GM12891 (cell line): ENCODE measurements at regions not wholly inside any gene's neighbourhood (a gene's known extent, or its start where the extent isn't known, plus 50 kb on each side); places are given as distances from the start of the nearest gene placed in this dataset.

Source experiments
- DNase-seq: peaks from one replicate; pipeline ENCODE4 v3.0.0; 2011; ENCODE audit warnings: low spot score; ENCODE audit not compliant: insufficient read length
- FAIRE-seq: peaks from 2 replicates; lab custom pipeline; 2011; peaks lifted over from hg19 to GRCh38; lab: Jason Lieb, UNC
- PAX5 ChIP-seq: IDR thresholded peaks from 2 replicates; pipeline ENCODE4 v1.6.1; 2011; ENCODE audit warnings: low read length, moderate library complexity, mild to moderate bottlenecking; ENCODE audit not compliant: insufficient read depth, severe bottlenecking
- POLR2A ChIP-seq: IDR thresholded peaks from 2 replicates; pipeline ENCODE4 v1.6.1; 2011; ENCODE audit warnings: low read depth, low read length, control low read depth
- POLR2AphosphoS5 ChIP-seq: IDR thresholded peaks from 2 replicates; pipeline ENCODE4 v1.6.1; 2011; ENCODE audit warnings: low read depth, low read length, control low read depth
- POU2F2 ChIP-seq: IDR thresholded peaks from 2 replicates; pipeline ENCODE4 v1.6.1; 2011; ENCODE audit warnings: low read depth, mild to moderate bottlenecking, control low read depth, low read length, moderate library complexity
- SPI1 ChIP-seq: IDR thresholded peaks from 2 replicates; pipeline ENCODE4 v1.6.1; 2011; ENCODE audit warnings: low read depth, low read length, control low read depth
- TAF1 ChIP-seq: IDR thresholded peaks from 2 replicates; pipeline ENCODE4 v1.6.1; 2011; ENCODE audit warnings: low read depth, low read length, control low read depth

DNA sequence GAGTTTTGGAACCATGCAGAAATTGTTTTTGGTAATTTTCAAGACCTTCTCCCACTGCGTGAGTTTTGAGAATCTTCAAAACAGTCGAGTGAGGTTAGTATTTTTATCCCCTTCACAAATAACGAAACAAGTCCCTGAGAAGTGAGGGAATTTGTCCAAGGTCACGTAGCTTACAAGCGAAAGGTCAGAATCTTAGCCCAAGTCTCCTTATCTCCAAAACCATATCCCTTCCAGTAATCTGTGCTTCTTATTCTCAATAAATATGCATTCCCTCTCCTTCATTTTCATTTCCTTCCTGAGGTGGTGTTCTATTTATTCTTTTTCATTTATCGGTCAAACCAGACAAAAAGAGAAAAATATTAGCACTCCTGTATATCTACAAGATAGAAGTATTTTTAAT lies 163.6 kb downstream of the MREG start:
- FAIRE-seq = no peak
- TF ChIP-seq POU2F2 = no peak
- TF ChIP-seq PAX5 = no peak

GRCh38 chr2:215848698-215849097 lies 164.7 kb downstream of the MREG start:
- TF ChIP-seq PAX5 (no peak), POU2F2 (no peak), TAF1 (no peak), POLR2A (no peak), SPI1 (no peak), POLR2AphosphoS5 (no peak)
- FAIRE-seq (no peak), DNase-seq (no peak)

More for the DNA sequence above, 163.6 kb downstream of the MREG start:
- DNase-seq = no peak

DNA sequence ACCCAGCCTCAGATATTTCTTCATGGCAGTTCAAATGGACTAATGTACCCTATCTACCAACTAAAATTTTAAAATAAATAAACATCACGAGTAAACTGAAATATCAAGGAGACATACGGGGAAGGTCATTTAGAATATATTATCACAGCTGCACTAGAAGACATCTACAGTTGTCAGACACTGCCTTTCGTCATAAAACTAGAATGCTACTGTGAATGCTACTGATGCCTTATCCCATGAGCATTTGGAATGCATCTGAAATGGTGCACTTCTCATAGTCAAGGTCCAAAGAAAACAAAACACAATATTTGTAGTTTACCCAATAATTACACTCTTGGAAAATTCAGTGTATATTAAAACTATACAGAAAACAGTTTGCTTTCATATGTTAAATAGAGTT lies 165.2 kb downstream of the MREG start:
- FAIRE-seq = no peak
- no peak for DNase-seq
- no peak for TF ChIP-seq TAF1
- TF ChIP-seq POU2F2 = no peak
- no peak for TF ChIP-seq PAX5
- no peak for TF ChIP-seq POLR2AphosphoS5
- no peak for TF ChIP-seq POLR2A

DNA sequence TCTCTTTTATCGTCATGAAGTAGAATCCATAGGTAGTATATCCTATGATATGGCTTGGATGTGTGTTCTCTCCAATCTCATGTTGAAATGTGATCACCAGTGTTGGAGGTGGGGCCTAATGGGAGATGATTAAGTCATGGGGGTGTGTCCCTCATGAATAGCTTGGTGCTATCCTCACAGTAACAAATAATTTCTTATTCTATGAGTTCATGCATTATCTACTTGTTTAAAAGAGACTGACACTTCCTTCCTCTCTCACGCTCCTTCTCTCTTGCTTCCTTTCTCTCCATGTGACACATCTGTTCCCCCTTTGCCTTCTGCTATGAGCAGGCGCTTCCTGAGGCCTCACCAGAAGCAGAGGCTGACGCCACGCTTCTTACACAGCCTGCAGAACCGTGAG lies 165.6 kb downstream of the MREG start:
- DNase-seq = no peak
- TF ChIP-seq PAX5 = no peak
- no peak for TF ChIP-seq TAF1
- no peak for TF ChIP-seq POLR2A
- no peak for TF ChIP-seq POLR2AphosphoS5
- TF ChIP-seq POU2F2 = no peak
- TF ChIP-seq SPI1 = no peak
- no peak for FAIRE-seq

- TF ChIP-seq SPI1 (no peak), TAF1 (no peak), POLR2A (no peak), POLR2AphosphoS5 (no peak), POU2F2 (no peak), PAX5 (no peak)
- DNase-seq (no peak), FAIRE-seq (no peak)
Measured at GRCh38 chr2:215847056-215847455, 166.3 kb downstream of the MREG start.

DNA sequence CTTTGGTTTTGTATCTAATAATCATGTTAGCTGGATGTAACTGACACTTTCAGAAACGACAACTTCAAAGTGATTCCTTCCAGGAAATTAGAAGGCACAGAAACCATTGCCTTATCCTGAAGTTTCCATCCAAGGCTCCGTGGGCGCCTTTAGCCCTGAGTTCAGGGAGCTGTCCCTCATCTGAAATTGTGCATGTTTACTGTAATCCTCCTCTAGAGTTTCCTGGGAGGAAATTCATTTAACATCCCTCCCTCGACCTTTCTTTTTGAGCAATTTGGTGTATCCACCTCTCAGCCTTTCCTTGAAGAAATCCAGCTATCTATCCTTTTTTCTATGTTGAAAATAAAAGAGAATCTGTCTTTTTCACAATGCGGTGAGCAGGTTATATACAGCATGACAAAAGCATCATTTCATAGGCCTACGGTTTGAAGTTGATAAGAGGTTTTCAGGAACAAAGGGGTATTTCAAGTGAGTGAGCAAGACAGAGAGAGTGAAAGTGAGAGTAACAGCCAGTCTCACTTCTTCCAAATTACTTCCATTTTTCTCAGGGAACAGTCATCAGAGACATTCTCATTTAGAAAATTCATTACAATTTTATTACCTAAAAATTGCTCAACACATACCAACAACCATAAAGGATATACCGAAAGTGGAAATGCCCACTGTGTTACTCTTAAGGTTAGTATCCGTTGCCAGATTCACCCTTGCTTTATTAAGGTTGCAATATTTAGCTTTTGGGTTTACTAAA lies 167.3 kb downstream of the MREG start:
- TF ChIP-seq SPI1 = peak; percentile 59
- TF ChIP-seq POLR2A = no peak
- FAIRE-seq = peak; percentile 35
- no peak for DNase-seq

GRCh38 chr2:215843579-215843978 lies 169.8 kb downstream of the MREG start:
- no peak for DNase-seq
- TF ChIP-seq PAX5 = no peak
- no peak for TF ChIP-seq TAF1
- no peak for TF ChIP-seq POLR2AphosphoS5
- no peak for TF ChIP-seq POU2F2
- no peak for TF ChIP-seq POLR2A
- no peak for TF ChIP-seq SPI1
- no peak for FAIRE-seq

DNA sequence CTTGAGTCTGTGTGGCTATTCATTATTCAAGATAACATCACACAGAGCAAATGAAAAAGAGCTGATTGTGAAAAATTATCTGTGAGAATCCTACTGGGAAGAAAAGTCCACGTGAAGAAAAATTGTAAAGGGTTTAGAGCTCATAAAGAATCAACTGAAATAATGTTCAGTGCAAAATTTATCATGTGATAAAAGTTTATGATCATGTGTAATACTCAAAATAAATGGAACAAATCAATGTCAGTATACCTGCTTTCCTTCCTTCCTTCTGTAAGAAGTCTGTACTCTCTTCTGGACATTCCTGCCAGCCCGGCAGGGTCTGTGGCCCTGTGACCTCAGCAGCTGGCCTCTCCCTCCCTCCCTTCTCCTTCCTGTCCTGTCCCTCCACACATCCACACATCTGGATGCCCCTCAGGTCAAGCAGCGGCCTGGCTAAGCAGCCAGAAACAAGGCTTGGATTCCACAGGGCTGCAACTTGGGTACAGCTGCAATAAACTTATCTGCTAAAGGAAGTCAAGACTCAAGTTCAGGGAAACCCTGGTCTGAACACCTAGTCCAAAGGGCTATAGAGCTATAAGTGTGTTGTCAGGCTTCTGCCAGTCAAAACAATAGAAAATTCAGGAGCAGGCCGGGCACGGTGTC lies 172.1 kb downstream of the MREG start:
- DNase-seq (no peak), FAIRE-seq (no peak)
- no peak for TF ChIP-seq SPI1
- TF ChIP-seq POLR2AphosphoS5 = no peak
- no peak for TF ChIP-seq POU2F2
- TF ChIP-seq POLR2A = no peak
- TF ChIP-seq PAX5 = no peak
- no peak for TF ChIP-seq TAF1

- FAIRE-seq (no peak), DNase-seq (no peak)
- TF ChIP-seq SPI1 = no peak
Measured at GRCh38 chr2:215839816-215840215, 173.5 kb downstream of the MREG start.

GRCh38 chr2:215839309-215839708 lies 174.0 kb downstream of the MREG start:
- no peak for DNase-seq
- TF ChIP-seq SPI1 (no peak), POLR2AphosphoS5 (no peak), POU2F2 (no peak), TAF1 (no peak), POLR2A (no peak), PAX5 (no peak)
- no peak for FAIRE-seq

- no peak for FAIRE-seq
- TF ChIP-seq POU2F2 (no peak), PAX5 (no peak), SPI1 (no peak), POLR2A (no peak), POLR2AphosphoS5 (no peak), TAF1 (no peak)
- DNase-seq = no peak
Measured at GRCh38 chr2:215836881-215837280, 176.5 kb downstream of the MREG start.

DNA sequence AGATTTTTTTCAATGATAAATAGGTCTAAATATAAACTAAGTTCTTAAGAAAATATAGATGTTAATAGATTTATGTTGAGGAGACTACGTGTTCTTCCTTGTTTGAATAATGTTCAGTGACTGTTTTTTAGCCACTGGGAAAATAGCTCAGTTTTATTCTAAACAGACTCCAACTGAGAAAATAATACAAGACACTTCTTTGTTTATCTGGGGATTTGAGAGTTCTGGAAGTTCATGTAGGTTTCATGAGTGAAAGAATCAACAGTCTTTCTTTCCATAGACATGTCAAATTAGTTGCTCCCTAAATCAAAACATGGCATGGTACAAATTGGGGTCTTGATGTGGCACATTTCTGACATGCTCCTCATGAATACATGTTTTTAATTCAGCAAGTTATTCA lies 177.7 kb downstream of the MREG start:
- FAIRE-seq (no peak), DNase-seq (no peak)
- TF ChIP-seq POLR2AphosphoS5 (no peak), POU2F2 (no peak), POLR2A (no peak), PAX5 (no peak)
